ENCODE measurements at regions not wholly inside any gene's neighbourhood (a gene's known extent, or its start where the extent isn't known, plus 50 kb on each side); places are given as distances from the start of the nearest gene placed in this dataset.

- TF ChIP-seq CTCF (IDR thresholded peaks at IDR 0.05) = no peak
- TF ChIP-seq EP300 (IDR thresholded peaks at IDR 0.05) = no peak
Measured at GRCh38 chr3:18734309-18734708, 309.2 kb upstream of the SATB1 start.
